ENCODE measurements at regions not wholly inside any gene's neighbourhood (a gene's known extent, or its start where the extent isn't known, plus 50 kb on each side); places are given as distances from the start of the nearest gene placed in this dataset.

DNA sequence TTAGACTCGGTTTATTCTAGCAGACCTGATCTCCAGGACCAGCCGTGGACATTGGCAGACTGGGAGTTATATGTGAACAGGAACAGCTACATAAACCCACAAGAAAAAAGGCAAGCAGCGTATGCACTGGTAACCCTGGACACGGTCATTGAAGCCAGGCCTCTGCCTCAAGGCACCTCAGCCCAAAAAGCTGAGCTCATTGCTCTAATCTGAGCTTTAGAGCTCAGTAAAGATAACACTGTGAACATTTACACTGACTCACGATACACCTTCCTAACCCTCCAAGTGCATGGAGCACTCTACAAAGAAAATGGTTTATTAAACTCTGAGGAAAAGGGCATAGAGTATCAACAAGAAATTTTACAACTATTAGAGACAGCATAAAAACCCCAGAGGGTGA, 148.9 kb upstream of the FGF16 start:
- Histone ChIP-seq H3K27ac (replicated peaks in 1 of 4) (no peak overlapping the region), H3K9me3 (no peaks in the 10 kb centered on the region), H3K27me3 (no peaks in the 10 kb centered on the region), H3K36me3 (no peaks in the 10 kb centered on the region), H3K4me1 (no peaks in the 10 kb centered on the region), H3K4me3 (no peak overlapping the region)
- TF ChIP-seq, protein P1, sequence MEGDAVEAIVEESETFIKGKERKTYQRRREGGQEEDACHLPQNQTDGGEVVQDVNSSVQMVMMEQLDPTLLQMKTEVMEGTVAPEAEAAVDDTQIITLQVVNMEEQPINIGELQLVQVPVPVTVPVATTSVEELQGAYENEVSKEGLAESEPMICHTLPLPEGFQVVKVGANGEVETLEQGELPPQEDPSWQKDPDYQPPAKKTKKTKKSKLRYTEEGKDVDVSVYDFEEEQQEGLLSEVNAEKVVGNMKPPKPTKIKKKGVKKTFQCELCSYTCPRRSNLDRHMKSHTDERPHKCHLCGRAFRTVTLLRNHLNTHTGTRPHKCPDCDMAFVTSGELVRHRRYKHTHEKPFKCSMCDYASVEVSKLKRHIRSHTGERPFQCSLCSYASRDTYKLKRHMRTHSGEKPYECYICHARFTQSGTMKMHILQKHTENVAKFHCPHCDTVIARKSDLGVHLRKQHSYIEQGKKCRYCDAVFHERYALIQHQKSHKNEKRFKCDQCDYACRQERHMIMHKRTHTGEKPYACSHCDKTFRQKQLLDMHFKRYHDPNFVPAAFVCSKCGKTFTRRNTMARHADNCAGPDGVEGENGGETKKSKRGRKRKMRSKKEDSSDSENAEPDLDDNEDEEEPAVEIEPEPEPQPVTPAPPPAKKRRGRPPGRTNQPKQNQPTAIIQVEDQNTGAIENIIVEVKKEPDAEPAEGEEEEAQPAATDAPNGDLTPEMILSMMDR (IDR thresholded peaks at IDR 0.05) = no peak
- TF ChIP-seq POLR2AphosphoS5 (IDR thresholded peaks at IDR 0.05) (no peak), EP300 (IDR thresholded peaks at IDR 0.05) (no peak), POLR2A (IDR thresholded peaks at IDR 0.05; ENCODE audit: low read depth) (no peak)
- intact Hi-C loops (cut with DNase I) = no loop called here
- 78% methylated on average over 5 of the region's 5 CpGs for WGBS
- DNase-seq (ENCODE audit: extremely low spot score) = no peak

DNA sequence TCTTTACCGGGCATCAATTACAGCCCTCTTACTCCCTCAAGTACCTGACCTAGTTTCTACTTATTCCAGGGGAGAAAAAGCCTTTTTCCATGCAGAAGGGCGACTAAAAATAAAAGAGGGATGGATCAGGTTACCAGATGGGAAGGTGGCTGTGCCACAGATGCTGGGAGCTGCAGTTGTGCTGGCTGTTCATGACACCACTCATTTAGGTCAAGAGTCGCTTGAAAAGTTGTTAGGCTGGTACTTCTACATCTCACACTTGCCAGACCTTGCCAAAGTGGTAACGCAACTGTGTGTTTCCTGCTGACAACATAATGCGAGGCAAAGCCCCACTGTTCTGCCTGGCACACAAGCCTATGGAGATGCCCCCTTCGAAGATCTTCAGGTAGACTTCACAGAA, 148.4 kb upstream of the FGF16 start:
- intact Hi-C loops (cut with DNase I) = no loop called here
- TF ChIP-seq POLR2AphosphoS5 (IDR thresholded peaks at IDR 0.05) (no peak), EP300 (IDR thresholded peaks at IDR 0.05) (no peak), POLR2A (IDR thresholded peaks at IDR 0.05; ENCODE audit: low read depth) (no peak)
- TF ChIP-seq, protein P1 (IDR thresholded peaks at IDR 0.05) = no peak
- Histone ChIP-seq H3K27ac (replicated peaks in 1 of 4) (no peak overlapping the region), H3K9me3 (peaks cover 0 to 2% (median 0%) of the 10 kb centered on the region in 4 donors), H3K36me3 (no peaks in the 10 kb centered on the region), H3K27me3 (no peaks in the 10 kb centered on the region), H3K4me3 (no peak overlapping the region), H3K4me1 (no peaks in the 10 kb centered on the region)
- WGBS = 66% methylated on average over 5 of the region's 6 CpGs
- no peak for DNase-seq (ENCODE audit: extremely low spot score)

DNA sequence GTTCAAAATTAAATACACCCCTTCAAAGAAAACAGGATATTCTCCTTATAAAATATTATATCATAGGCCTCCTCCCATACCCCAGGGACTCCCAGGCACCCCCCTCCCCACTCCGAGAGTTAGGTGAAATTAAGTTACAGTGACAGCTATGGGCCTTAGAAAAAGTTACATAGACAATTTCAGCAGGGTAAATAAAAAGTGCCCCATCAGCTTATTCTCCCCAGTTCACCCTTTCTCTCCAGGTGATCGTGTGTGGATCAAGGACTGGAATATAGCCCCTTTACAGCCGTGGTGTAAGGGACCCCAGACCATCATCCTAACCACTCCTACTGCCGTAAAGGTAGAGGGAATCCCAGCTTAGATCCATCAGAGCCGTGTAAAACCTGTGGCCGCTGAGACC, 147.6 kb upstream of the FGF16 start:
- no peak for DNase-seq (ENCODE audit: extremely low spot score)
- Histone ChIP-seq H3K27ac (replicated peaks in 1 of 4) (no peak overlapping the region), H3K36me3 (no peaks in the 10 kb centered on the region), H3K27me3 (no peaks in the 10 kb centered on the region), H3K4me3 (no peak overlapping the region), H3K9me3 (peaks cover 0 to 5% (median 0%) of the 10 kb centered on the region in 4 donors), H3K4me1 (no peaks in the 10 kb centered on the region)
- WGBS = 73% methylated on average over 5 of the region's 6 CpGs
- intact Hi-C loops (cut with DNase I) = no loop called here
- TF ChIP-seq, protein P1 (IDR thresholded peaks at IDR 0.05) = no peak
- TF ChIP-seq EP300 (IDR thresholded peaks at IDR 0.05) = no peak
- TF ChIP-seq POLR2A (IDR thresholded peaks at IDR 0.05; ENCODE audit: low read depth) = no peak
- no peak for TF ChIP-seq POLR2AphosphoS5 (IDR thresholded peaks at IDR 0.05)

DNA sequence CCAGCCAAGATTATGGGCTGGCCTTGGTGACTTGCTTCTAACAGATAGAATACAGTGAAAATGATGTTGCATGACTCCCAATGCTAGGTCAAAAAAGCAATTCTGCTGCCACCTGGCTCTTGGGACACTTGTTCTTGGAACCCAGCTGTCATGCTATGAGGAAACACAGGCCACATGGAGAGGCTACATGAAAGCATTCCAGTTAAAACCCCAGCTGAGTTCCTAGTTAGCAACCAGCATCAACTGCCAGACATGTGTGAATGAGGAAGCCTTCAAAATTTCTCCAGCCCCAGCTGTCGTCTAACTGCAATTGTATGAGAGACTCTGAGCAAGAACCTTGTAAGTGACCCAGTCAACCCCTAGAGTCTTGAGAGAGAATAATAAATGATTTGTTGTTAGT, 105.2 kb upstream of the FGF16 start:
- 44% methylated on average over 1 of the region's 1 CpG for WGBS
- no peak for DNase-seq (ENCODE audit: extremely low spot score)
- Histone ChIP-seq H3K36me3 (no peaks in the 10 kb centered on the region), H3K27me3 (no peaks in the 10 kb centered on the region), H3K4me3 (no peak overlapping the region), H3K9me3 (no peaks in the 10 kb centered on the region), H3K27ac (replicated peaks in 1 of 4) (no peak overlapping the region), H3K4me1 (no peaks in the 10 kb centered on the region)
- TF ChIP-seq POLR2AphosphoS5 (IDR thresholded peaks at IDR 0.05) (no peak), EP300 (IDR thresholded peaks at IDR 0.05) (no peak), POLR2A (IDR thresholded peaks at IDR 0.05; ENCODE audit: low read depth) (no peak)
- TF ChIP-seq, protein P1 (IDR thresholded peaks at IDR 0.05) = no peak
- intact Hi-C loops (cut with DNase I) = no loop called here

DNA sequence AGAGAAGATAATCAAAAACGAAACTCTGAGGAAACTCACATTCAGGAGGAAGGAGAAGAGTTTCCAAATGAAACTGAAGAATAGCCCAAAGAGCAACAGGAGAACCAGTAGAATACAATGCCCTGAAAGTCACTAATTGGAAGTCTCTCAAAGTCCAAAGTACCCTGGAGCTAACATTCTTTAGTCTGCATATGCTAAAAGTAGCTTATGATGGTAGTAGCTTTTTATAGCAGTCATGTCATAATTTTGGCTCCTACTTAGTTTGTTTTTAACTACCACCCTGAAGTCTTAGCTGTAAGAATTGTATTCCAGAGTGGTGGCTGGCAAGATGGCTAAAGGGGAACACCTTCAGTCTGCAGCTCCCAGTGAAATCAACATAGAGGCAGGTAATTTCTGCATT, 100.3 kb upstream of the FGF16 start:
- no peaks in the 10 kb centered on the region for H3K27me3 ChIP-seq
- H3K9me3 ChIP-seq = peaks cover 0 to 12% (median 0%) of the 10 kb centered on the region in 4 donors
- H3K4me3 ChIP-seq = no peak overlapping the region
- DNase-seq (ENCODE audit: extremely low spot score) = no peak
- H3K4me1 ChIP-seq = no peaks in the 10 kb centered on the region
- 34% methylated on average over 1 of the region's 1 CpG for WGBS
- H3K36me3 ChIP-seq = no peaks in the 10 kb centered on the region
- intact Hi-C loops (cut with DNase I) = no loop called here
- no peak for TF ChIP-seq EP300 (IDR thresholded peaks at IDR 0.05)
- TF ChIP-seq POLR2A (IDR thresholded peaks at IDR 0.05; ENCODE audit: low read depth) = no peak
- TF ChIP-seq, protein P1 (IDR thresholded peaks at IDR 0.05) = no peak
- TF ChIP-seq POLR2AphosphoS5 (IDR thresholded peaks at IDR 0.05) = no peak
- no peak overlapping the region for H3K27ac ChIP-seq (replicated peaks in 1 of 4)
